Umbilical cord (tissue), 1 donor: ENCODE measurements at regions not wholly inside any gene's neighbourhood (a gene's known extent, or its start where the extent isn't known, plus 50 kb on each side); places are given as distances from the start of the nearest gene placed in this dataset.
"Not testable (repeated sequence)": the region's sequence is repeated elsewhere in the genome, so short reads cannot be mapped to it uniquely, and the experiment has no call there.

ENCODE experiments used
- DNase-seq: peaks from one replicate; pipeline ENCODE4 v3.0.0-alpha.2; 2015; ENCODE audit warnings: low spot score

DNA sequence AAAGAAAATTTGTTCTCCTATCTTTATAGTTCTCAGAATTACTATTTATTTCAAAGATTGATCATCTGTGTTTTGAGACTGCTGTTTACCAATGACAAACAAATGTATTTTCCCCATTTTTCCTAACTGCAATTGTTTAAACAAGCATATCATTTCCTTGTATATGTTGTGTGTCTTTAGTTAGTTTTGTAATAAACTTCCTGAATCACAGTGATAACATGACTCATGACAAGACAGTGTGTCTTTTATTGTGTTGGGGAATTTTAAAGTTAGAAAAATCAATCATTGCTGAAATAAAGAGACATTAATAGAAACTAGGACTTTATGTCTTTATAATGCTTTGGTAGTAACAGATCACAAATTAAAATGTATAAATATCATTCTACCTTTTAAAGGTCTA lies 348.5 kb downstream of the KCNJ2 start:
- no peak for DNase-seq

DNA sequence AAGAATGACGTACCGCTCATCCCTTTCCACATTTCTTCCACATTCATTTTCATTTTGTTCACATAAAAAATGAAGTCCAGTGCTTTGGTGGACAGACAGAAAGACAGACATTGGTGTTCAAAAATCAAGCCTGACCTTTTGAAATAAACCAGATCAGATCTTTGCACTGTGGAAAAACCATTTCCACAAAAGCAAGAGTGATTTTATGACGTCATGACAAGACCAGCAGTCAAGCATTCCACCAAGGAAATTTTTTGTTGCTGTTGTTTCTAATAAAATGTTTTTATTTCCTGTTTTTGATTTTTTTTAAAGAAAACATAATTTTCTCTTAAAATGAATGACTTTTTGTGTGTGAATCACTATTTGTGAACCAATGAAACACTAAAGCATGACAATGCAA lies 350.0 kb downstream of the KCNJ2 start:
- DNase-seq: no peak

DNA sequence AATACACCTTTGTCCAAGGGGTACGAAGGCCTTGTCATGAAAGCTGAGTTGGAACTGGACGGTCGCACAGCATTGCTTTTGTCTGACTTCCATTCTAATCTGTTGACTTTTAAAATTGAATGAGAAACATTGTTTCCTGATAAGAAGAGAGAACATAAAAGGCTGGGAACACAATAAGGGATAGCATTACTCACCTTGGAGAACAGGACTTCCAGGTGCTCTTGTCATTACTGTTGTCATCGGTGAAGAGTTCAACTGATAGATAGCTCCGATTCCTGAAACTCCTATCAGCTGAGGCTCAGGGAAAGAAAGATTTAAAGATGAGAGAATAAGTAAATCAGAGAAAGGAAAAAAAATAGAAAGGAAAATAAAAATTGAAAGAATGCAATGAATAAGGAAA lies 351.1 kb downstream of the KCNJ2 start:
- no peak for DNase-seq

DNA sequence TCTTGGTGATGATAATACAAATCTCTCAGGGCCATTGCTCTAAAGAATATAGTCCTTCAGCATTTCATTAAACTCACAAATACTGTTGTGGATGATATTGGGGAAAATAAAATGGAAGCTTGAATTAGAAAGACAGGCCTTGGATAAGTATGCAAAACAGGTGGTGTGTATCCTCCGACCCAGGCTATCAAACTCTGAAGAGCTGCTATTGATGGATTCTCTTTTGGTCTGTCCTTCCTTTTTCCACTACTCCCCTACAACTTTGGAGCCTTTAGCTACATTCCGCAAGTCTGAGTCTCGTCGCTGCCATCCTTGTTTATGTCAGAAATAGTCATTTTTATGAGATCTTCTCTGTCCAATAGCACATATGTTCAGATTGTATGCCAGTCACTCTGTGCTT lies 351.6 kb downstream of the KCNJ2 start:
- DNase-seq: peak; percentile 22

DNA sequence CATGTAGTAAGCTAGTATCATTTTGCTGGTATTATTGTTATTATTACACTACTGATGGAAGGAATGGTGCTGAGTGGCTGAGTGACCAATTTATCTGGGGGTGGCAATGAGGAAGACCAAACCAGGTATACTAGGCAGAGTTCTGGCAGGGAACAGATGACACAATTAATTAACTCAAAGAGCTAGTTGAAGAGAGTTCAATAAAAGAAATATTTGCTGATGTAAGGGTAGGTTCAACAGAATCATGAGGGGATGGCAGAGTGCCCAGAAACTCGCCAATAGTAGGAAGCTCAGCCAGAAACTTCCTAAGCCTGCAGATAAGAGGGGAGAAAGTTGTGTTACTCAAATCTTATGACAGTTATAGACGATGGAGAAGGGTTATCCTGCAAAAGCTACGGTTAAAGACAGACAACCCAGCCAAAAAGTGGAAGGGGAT lies 352.5 kb downstream of the KCNJ2 start:
- DNase-seq: peak; percentile 86

DNA sequence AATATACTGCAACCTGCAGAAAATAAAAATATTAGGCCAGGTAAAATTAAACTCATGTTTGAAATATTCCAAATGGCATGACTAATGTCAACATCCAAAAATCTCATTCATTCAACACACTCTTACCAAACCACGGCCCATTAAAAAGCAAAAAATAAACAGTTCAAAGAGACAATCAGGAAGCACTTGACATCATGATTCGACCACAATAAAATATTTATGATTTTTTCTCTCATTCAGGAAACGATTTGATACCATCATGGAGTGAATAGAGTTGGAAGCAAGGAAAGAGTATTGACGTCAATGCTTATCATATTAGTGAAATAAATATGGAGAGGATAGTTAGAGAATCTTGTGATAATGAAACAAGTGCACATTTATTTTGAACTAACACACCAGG lies 354.1 kb downstream of the KCNJ2 start:
- DNase-seq: no peak

DNA sequence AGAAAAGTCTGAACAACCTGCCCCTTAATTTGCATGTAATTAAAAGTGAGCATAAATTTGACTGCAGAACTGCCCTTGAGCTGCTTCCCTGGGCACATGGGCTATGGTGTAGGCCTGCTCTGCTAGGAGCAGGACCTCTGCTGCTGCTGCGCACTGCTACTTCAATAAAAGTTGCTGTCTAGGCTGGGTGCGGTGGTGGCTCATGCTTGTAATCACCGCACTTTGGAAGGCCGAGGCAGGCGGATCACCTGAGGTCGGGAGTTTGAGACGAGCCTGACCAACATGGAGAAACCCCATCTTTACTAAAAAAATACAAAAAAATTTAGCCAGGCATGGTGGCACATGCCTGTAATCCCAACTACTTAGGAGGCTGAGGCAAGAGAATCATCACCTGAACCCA lies 355.7 kb downstream of the KCNJ2 start:
- DNase-seq: not testable (repeated sequence)

DNA sequence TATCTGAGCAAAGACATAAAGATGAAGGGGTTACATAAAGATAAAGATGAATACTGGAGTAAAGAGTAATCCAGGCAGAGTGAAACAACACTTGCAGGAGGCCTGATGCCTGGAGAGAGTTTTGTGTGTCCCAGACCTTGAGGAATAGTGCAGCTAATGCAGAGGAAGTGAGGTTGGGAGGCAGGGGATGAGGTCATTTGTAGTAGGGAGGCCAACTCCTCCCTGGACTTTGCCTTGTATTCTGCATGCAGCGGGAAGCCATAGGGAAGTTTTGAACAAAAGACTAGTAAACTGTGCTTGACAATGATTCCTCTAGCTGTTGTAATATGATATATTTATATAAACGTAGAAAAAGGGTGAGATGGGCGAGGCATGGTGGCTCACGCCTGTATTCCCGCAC lies 356.6 kb downstream of the KCNJ2 start:
- DNase-seq: peak; percentile 9

DNA sequence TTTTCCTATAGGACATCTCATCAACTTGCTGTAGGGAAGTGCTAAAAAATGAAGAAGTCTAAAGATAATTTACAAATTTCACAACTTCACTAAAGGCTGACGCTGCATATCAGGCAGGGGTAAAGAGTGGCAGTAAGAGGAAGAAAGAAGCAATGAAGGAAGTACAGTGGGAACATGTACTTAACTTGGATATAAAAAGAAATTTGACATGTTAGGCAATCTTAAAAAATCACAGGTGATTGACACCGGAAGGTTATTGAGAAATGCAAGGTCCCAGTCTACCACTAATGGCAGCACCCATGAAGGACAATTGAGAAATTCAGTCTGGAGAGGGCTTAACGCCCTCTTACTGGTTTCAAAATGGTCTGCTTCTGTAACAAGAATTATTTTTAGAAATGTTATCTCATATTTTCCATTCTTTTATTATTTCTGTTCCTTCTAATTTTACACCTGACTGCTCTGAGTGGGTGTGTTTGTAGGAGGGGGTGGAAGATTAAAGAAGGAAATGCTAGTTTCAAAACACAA lies 358.1 kb downstream of the KCNJ2 start:
- DNase-seq: peak; percentile 12

DNA sequence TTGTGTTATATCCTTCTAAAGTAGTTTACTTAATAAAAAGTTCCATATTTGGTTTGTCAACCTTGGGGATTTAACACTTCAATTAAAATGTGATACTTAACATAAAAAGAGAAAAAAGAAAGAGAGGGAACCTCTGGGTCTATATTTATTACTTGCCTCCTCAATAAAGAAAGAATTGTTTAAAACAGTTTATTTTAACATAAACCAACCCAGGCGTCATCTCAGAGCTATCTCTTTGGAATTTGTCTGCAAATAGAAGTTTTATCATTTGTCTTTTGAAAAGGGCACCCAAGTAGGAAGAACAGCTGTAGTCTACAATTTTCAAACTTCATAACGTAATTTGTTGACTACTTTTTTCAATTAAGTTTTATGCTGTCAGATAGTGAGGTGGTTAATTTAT lies 364.1 kb downstream of the KCNJ2 start:
- no peak for DNase-seq

DNA sequence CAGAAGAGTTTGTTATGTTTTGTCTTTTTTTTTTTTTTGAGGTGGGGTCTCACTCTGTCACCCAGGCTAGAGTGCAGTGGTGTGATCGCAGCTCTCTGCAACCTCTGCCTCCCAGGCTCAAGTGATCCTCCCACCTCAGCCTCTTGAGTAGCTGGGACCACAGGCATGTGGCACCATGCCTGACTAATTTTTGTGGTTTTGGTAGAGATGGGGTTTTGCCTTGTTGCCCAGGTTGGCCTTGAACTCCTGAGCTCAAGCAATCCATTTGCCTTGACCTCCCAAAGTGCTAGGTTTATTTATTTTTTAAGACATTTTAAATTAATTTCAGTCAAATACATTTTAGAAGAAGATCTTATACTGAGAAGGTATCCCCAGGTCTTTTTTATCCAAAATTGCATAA lies 366.7 kb downstream of the KCNJ2 start:
- no peak for DNase-seq

DNA sequence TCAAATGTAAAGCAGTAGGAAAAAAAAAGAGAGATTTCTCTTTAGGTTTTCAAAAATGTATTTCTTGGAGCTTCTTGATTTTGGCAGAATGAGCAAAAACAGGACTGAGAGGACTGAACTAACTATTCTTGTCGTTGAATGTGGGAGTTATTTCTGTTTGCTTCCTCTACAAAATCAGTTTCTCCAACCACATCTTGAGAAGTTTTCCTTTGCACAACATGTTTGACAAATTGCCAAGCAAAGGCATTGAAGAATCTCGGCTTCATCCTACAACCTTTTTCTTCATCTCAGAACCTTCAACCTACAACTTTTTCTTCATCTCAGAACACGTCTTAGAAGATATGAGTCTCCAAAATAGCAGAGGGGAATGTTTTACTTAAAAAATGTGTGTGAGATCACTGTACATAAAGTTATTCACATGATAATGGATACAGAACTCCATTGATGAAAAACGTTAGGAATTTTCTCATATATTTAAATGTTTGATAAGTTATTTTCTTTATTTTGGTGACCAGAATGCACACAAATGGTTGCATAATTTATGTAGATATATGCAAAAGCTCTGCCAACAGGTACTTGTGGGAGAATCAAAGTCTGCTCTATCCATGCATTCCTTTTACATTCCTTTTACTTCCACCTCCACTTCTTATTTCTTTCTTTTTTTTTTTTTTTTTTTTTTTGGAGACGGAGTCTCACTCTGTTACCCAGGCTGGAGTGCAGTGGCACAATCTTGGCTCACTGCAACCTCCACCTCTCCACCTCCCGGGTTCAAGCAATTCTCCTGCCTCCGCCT lies 370.0 kb downstream of the KCNJ2 start:
- no peak for DNase-seq

DNA sequence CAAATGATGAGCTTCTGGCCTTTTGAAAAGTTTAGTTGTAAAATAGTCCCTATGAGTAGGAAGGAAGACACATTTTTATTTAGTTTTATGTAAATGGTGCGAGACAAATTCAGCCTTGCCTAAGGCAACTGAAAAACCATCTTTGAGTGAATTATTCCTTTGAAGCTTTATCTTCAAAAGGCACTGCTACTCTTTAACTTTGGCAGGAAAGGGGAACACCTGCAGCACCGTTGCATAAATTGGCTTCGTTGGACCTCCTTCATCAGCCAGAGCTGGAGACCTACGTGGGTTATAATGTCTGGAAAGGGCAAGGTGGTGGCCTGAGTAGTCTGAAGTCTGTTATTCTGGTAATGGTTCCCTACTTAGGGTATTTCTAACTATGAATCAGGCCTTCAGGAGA lies 373.5 kb downstream of the KCNJ2 start:
- no peak for DNase-seq

DNA sequence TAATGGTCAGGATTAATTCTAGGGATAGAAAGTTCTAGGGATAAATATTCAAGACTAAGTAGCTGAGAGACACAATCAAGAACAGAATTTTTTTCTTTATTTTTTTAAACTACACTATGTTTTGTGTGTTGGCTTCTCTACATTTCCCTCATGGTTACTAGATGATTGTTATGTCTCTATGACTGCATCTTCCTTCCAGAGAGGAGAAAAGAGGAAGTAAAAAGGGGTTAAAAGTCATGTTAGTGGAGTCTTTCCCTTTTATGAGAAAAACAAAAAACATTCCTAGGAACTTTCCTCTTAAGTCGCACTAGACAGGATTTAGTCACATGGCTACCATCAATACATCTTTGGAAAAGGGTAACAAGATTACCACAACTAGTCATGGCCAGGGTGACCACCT lies 375.0 kb downstream of the KCNJ2 start:
- no peak for DNase-seq

DNA sequence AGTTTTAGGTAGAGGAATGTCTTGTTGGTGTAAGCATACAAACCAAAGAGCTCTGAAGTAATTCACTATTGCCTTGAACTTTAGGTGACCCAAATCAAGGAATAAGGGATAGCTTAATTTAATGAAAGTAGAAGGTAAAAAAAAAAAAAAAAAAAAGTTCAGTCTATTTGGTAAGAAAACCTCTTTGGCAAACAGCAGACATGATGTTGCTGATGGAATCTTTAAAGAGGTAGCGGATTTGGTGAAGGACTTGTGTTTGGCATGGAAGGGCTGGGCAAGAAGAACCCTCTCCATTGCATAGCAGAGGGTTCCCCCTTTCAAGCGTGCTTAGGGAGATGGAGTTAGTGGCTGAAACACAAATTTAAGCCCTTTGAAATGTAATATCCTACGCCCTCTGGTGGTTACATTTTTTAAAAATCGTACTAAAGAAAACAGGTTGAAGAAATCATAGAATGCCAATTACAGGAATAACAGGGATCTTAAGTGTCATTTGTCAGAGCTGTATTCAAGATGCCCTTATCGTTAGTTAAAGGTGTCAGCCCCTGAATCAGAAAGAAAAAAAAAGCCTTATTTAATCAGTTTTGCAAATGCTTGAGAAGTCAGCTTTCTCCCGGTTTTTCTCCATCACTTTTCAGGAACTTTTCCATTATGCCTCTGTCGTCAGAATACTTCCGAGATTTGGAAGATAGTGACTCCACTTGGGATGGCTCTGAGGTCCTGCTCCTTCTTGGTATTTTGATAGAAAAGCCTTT lies 383.1 kb downstream of the KCNJ2 start:
- DNase-seq: peak; percentile 68

DNA sequence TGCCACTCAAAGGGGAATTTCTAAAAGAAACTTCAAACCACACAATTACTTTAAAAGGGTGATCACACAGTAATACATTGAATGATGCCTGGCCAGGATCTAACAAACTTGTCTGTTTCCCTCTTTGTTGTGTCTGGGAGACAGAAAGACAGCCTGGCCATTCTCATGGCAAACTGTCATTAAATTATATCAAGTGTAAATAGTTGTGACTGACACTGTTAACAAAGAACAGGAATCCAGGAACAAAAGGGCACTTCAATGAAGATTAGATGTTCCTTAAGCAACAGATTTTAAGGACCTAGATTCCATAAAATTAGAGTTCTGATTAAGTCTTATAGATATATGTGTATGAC lies 383.6 kb downstream of the KCNJ2 start:
- DNase-seq: no peak

DNA sequence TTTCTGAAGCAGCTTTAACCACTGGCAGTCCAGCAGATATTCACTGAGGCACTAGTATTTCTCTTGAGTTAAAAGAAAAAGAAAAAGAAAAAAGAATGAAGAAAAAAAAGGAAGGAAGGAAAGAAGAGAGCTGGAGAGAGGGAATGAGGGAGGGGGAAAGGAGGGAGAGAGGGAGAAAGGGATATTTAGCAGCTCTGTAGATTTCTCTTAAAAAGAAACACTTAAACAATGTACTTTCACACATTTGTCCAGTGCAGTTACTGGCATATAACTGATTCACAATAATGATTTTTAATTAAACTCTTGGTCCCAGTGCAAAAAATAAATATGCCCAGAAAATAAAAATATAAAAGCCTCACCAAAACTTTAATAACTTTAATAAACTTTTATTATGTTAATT lies 386.4 kb downstream of the KCNJ2 start:
- no peak for DNase-seq

DNA sequence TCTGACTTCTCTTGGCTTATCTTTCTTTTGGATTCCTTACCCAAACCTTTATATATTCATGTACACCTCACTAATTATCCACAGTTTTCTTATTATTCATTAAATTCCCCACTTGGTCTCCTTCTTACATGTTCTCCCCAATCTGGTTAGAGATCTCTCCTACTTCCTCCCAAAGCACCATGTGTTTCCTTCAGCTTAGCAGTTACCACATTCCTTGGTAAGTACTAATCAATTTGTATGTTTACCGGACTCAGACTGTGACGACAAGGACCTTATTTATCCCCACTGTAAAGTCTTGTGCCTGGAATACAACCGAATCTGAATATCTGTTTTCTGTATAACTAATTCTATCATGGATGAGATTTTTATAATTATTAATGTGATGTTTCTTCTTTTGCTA lies 389.5 kb downstream of the KCNJ2 start:
- DNase-seq: no peak

DNA sequence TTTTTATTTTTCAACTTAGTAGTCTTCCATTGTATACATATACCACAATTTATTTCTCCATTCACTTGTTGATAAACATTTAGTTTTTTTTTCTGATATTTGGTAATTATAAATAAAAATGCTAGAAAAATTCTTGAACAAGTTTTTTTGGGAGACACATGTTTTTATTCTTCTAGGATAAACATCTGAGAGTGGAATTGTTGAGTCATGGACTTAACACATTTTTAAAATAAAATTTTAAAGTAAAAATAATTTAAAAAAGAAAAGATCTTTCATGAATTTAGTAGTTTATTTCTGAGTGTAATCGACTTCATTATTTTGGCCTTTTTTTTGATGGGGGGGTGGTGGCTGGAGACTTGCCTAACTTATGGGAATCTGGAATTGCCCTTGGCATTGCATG lies 391.1 kb downstream of the KCNJ2 start:
- DNase-seq: no peak

DNA sequence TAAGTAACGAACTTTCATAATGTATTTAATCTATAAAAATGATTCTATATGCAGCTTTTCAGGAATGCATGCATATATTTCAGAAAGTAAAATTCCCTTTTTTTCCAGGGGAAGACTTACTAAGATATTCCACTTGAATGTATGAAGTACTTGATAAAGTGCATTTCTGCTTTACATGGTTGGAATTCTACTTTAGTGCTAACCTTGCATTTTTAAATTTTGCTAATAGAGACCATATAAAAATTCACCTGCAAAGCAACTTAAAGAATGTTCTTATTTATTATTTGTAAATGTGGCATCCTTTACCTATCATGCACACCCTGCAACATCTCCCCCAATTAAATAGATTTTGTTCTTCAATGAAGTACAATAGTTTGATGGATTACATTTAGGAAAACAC lies 392.8 kb downstream of the KCNJ2 start:
- no peak for DNase-seq

DNA sequence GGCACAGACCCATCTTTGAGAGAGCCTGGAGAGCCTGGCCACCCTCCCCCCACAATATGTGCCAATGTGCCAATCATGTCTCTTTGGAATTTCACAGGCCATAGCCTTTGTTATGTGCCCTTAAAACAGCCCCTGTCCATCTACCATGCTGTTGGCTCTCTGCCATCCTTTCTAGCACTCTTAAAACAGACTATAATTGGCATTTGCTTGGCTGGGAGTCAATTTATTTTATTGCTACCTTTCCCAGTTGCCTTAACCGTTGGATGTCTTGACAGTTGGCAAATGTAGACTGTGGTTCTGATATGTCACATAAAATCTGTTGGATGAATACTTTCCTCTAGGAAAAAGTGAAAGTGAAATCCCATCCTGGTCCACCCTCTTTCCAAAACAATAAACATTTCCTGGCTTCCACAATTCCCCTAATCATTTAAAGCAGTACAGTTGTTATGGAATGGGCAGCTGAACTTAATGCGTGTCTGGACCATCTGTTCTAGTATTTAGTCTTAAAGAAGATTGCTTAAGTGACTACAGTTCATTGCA lies 394.0 kb downstream of the KCNJ2 start:
- peak; percentile 35 for DNase-seq

DNA sequence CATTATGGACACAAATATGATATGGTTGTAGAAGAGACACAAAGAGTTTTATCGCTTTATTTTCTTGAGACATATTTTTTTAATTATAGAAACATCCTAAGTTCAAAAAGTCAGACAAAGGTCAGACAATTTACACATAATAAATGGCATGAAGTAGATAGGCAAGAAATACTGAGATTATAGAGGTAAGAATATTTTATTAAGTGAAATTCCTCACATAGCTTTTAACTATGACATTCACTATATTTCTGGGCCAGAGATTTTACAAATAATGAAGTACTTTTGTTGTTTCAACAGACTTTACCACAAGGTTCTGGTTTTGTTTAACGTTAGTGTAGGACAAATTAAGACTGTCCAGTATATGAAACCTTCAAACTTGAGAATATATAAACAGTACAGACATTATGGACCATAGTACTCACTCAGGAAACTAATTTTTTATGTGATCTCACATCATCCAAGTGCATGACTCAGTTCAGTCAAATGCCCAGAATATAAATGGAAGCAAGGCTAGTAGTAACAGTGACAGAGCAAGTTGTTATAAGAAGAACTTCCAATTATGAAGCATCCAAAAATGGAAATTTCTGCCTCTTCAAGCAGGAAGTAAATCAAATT lies 394.8 kb downstream of the KCNJ2 start:
- no peak for DNase-seq
